Activated gamma-delta T cell treated with anti-CD3 and anti-CD28 coated beads, Interleukin-2, amount 50 U/mL, for 16 hours (primary cell): ENCODE measurements at regions not wholly inside any gene's neighbourhood (a gene's known extent, or its start where the extent isn't known, plus 50 kb on each side); places are given as distances from the start of the nearest gene placed in this dataset.
"Not testable (repeated sequence)": the region's sequence is repeated elsewhere in the genome, so short reads cannot be mapped to it uniquely, and the experiment has no call there.

ENCODE experiments used
- DNase-seq: peaks from one replicate; pipeline ENCODE4 v3.0.0-alpha.2; 2020; ENCODE audit warnings: low read depth

DNA sequence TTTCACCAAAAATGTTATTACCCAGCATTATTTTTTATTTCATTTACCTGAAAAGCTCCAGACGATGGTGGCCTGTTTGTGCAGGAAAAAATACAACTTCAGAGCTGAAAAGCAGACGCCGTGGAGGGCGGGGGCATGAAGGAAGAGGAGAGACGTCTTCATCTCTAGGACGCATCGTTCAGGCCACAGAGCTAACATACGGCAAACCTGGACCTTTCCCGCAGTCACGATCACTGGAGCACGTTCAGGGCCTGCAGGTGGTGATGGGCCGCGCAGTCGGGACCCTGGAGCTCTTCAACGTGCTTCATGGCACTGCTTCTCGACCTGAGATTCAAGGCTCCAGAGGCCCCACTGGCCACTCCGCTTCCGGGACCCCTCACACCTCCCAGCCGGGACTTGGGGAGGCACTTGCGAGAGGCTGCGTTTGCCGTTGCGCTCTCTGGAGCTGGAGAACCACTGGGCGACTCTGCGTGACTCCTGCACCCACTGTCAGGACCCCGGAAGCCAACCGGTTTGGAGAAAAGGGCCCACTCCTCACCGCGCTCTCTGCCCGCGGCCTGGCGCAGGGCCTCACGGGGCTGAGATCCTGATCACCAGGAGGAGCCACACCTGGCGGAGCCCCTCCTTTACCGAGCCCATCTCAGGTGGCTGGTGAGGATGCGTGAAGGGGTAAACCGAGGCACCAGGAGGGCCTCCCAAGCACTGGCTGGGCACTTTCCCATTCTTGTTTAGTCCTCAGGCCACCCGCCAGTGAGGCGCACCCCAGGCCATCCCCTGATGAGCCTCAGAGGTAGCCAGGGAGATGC is 164.4 kb upstream of the AFDN start:
- no peak for DNase-seq

GRCh38 chr6:167662881-167663205 is 163.9 kb upstream of the AFDN start:
- no peak for DNase-seq

DNA sequence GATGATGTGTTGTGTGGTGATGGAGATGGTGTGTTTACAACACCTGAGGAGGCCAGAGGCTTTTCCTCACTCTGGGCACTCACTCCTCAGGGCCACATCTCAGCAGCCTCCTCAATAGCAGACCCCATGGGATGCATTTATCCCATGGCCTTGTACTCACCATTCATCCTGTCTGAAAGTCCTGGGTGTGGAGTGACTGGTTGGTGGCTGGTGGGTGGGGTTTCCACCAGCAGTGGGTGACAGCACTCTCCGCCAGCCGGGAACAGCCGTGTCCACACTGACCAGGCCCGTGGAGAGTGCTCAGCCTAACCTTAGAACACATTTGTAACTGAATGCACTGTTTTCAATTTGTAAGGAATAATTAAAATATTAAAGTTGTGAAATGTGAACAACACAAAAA is 163.4 kb upstream of the AFDN start:
- DNase-seq, result no peak

- no peak for DNase-seq
Measured at GRCh38 chr6:167663784-167664443, 162.8 kb upstream of the AFDN start.

DNA sequence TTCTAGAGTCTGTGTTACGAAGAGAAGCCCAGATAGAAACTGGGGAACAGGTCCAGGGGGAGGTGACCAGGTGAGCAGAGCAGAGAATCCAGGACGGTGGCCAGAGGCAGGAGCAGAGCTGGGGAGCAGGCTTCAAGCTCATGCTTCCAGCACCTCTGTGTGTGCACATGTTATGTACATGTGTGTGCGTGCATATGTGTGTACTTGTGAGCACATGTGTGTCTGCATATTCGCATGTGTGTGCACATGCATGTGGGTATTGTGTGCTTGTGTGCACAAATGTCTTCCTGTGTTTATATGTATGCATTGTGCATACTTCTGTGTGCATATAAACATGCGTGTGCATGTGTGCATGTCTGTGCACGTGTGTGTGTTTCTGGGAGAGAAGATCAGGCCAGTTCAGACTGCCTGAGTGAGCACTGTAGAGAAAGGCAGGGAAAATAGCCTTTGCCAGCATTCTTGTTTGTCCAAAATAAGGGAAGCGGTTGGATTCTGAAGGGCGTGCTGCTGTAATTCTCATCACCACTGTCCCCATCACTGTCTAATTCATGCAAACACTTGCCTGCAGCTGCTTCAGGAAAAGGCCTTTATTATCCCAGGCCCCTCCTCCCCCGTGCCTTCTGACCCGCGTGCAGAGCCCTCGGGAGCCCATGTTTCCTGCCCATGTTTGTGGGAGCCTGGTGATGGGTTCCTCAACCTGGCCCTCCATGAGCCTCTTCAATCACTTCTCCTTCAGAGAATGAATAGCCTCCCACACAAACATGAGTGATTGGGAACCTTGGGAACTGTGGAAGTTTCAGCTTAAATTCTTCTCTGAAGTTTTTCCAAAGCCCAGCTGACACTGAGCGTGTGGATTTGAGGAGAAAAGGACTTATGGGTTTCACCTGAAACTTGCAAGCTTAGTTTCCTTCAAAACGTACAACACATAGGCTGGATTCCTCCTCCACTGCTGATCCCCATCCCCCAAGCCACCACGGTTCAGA is 161.7 kb upstream of the AFDN start:
- DNase-seq, result no peak

DNA sequence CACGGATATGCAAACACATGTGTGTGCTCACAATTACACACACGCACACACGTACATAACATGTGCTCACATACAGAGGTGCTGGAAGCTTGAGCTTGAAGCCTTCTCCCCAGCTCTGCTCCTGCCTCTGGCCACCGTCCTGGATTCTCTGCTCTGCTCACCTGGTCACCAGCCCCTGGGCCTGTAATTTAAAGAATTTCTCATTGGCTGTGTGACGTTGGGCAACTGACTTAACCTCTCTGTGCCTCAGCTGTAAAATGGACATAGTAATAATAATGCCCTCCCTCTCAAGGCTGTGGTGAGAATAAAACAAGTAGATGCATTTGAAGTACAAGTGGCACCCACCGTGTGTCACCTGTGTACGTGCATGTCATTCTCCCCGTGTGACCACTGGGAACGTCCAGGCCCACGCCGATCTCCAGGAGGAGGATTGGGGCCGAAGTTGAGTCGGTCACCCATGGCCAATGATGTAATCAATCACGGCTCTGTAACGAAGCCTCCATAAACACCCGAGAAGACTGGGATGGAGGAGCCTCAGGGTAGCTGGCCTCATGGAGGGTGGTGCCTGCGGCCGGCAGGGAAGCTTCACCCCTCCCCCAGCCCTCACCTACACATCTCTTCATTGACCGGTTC is 160.9 kb upstream of the AFDN start:
- no peak for DNase-seq

- no peak for DNase-seq
Measured at GRCh38 chr6:167666571-167667203, 160.0 kb upstream of the AFDN start.

DNA sequence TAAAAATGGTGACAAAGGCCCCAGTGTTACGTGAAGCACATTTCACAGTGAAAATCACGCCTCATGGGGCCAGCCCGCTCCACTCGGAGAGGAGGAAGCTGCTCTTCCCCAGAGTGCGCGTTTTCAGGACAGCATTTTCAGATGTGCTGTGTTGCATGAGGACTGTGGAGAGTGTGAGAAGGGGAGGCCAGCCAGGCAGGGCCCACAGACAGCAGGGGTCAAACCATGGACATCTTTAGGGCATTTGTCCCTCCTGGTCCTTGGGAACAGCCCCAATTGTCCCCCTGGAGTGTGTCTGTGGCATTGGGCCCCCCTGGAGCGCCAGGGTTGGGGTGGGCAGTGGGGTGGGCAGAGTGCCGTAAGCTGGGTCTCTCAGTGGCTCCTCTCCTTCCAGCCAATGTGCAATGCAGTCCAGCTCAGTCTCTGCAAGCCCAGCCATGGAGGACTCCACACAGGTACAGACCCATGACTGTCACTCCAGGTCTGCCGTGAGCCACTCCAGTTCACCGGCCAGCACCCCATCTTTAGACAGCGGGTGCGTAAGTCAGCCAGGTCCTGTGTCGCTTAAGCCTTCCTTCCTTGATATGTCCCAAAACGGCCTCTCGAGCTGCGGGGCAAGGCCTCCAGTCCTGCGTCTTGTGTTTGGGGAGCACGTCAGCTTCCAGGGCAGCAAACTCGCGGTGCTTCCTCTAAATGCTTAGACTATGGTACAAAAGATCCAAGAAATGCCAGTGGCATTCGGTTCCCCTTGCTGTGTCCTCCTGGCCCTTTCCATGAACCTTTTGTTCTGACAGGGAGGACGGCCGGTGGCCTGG is 159.3 kb upstream of the AFDN start:
- no peak for DNase-seq

- DNase-seq, result no peak
Measured at GRCh38 chr6:167668019-167668753, 158.5 kb upstream of the AFDN start.

DNA sequence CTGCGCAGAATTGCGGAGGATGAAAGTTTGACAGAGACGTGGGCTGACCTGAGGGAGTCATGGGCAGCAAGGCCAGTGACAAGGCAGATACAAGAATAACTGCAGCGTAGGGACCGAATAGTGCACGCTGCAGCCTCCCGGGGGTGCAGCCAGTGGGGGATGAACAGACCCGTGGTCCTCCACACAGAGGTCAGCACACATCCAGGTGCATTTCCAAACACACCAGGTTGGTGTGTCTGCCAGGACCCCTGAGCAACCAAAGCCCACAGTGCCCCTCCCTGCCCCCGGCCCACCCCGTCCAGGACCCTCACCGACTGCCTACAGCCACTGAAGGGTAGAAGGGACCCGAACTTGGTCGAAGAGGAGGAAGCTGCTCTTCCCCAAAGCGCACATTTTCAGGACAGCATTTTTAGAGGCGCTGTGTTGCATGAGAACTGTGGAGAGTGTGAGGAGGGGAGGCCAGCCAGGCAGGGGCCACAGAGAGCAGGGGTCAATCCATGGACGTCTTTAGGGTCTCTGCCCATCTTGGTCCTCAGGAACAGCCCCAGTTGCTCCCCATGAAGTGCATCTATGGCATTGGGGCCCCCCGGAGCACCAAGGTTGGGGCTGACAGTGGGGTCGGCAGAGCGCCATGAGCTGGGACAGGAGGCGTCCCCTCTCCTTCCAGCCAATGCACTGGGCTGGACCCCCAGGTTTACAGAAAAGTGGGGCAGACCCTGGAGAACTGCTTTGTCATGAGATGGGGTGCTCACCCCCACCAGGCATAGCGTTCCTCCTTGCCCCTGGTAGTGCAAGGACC is 157.8 kb upstream of the AFDN start:
- no peak for DNase-seq

- DNase-seq, result no peak
Measured at GRCh38 chr6:167669553-167669849, 157.2 kb upstream of the AFDN start.

DNA sequence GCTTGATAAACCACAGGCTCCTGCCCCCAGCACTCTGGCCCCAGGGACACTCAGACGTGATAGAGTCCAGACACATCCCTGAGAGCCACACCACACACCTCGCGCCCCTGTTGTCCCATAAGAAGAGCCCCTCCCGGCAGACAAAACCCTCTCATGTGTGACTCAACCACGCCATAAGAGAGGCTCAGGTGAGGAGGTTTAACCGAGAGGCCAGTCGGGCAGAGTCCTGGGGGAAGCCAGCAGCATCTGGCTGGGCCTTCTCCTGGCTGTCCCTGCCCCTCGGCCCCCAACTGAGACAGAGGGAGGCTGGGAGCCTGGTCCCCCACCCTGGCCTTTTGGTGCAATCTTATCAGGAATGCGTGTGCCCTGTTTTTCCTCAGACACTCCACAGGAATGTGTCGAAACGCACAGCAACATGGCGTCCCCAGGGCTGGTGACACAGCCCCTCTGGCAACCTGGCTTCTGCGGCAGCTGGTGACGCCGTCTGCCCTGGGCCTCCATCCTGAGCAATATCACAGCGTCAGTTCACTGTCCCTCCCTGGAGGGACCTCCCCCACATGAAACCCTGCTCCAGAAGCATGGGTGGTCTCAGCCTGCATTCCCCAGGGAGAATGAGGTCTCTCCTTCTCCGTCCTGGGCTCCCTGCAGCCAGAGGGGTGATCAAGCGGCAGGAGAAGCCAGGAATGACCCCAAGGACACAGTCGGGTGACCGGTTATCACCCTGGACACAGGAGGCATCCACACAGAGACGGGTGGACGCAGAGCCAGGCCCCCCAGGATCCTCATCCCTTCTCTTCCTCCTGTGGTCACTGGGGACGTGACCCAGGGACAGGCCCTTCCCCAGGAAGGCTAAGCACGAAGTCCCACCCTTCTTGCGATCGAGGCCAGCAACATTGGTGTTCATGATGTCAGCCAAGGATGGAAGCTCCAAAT is 156.6 kb upstream of the AFDN start:
- DNase-seq, result no peak

DNA sequence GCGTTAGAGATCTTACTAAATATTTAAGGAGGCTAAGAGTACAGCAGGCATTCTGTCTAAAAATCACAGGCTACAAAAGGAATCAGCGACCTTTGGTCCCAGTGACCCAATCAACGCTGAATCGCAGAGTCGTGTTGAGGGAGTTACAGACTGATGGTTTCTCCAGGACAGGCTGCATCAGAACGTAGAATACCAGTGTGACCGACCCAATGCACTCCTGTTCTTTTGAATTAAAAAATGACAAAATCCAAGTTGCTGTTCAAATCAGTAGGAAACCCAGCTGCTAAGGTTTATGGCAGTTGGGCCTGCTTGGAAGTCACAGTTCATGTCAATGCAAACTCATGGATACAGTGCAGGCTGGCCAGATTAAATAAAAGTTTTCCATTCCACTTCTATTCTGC is 155.8 kb upstream of the AFDN start:
- DNase-seq, result no peak

DNA sequence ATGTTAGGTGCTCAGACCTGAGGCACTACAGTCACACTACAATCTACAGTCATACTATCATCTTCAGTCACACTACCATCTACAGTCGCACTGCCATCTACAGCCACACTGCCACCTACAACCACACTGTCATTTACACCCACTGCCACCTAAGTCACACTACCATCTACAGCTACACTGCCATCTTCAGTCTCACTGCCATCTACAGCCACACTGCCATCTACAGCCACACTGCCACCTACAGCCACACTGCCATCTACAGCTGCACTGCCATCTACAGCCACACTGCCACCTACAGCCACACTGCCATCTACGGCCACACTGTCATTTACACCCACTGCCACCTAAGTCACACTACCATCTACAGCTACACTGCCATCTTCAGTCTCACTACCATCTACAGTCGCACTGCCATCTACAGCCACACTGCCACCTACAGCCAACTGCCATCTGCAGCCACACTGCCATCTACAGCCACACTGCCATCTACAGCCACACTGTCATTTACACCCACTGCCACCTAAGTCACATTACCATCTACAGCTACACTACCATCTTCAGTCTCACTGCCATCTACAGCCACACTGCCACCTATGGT is 155.2 kb upstream of the AFDN start:
- DNase-seq, result not testable (repeated sequence)

DNA sequence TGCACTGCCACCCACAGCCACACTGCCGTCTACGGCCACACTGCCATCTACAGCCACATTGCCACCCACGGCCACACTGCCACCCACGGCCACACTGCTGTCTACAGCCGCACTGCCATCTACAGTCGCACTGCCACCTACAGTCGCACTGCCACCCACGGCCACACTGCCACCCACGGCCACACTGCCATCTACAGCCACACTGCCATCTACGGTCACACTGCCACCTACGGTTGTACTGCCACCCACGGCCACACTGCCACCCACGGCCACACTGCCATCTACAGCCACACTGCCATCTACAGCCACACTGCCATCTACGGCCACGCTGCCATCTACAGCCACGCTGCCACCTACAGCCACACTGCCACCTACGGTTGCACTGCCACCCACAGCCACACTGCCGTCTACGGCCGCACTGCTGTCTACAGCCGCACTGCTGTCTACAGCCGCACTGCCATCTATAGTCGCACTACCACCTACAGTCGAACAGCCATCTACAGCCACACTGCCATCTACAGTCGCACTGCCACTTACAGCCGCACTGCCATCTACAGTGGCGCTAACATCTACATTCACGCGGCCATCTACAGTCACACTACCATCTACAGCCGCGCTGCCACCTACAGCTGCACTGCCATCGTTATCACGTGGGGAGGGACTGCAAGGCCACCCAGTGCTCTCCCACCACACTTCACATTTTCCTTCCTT is 154.6 kb upstream of the AFDN start:
- DNase-seq, result no peak

- DNase-seq, result no peak
Measured at GRCh38 chr6:167672738-167673137, 154.0 kb upstream of the AFDN start.

DNA sequence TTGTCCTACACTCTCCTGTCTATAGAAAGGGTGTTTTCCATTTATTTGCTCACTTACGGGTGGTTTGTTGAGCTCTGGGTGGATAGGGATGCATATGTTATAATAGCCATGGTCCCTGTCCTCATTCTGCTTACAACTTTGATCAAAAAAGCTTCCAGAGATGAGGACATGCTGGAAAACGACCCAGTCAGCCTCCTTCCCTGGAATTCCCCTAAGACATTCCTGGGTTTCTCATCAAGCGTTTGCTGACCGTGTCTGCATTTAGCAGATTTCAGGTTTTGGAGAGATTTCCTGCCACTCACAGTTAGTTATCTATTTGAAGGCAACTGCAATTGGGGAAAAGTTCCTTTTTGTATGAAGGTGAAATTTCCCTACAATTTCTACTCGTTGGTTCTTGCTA is 152.8 kb upstream of the AFDN start:
- DNase-seq, result no peak
